Transverse colon (tissue), 3 donors: ENCODE measurements at regions not wholly inside any gene's neighbourhood (a gene's known extent, or its start where the extent isn't known, plus 50 kb on each side); places are given as distances from the start of the nearest gene placed in this dataset.

Experiments
- POLR2A ChIP-seq: fragments of 450-650 bp; IDR thresholded peaks from one replicate; pipeline ENCODE4 v1.6.1; 2016; ENCODE audit warnings: antibody characterized with exemption, mild to moderate bottlenecking, moderate library complexity
- TF ChIP-seq, protein P1 (sequence below), 5 experiments: fragments of 200-600 bp in 3 of 5; fragments of 450-650 bp in 2 of 5; sonication (generic) in 3 of 5; IDR thresholded peaks; 1 replicate in 2 of 5; 2 replicates in 3 of 5; pipeline ENCODE4 v1.5.1; 2016 to 2017; ENCODE audit warnings: antibody characterized with exemption in 5 of 5, inconsistent platforms in 3 of 5, mild to moderate bottlenecking in 2 of 5, moderate library complexity in 1 of 5

DNA sequence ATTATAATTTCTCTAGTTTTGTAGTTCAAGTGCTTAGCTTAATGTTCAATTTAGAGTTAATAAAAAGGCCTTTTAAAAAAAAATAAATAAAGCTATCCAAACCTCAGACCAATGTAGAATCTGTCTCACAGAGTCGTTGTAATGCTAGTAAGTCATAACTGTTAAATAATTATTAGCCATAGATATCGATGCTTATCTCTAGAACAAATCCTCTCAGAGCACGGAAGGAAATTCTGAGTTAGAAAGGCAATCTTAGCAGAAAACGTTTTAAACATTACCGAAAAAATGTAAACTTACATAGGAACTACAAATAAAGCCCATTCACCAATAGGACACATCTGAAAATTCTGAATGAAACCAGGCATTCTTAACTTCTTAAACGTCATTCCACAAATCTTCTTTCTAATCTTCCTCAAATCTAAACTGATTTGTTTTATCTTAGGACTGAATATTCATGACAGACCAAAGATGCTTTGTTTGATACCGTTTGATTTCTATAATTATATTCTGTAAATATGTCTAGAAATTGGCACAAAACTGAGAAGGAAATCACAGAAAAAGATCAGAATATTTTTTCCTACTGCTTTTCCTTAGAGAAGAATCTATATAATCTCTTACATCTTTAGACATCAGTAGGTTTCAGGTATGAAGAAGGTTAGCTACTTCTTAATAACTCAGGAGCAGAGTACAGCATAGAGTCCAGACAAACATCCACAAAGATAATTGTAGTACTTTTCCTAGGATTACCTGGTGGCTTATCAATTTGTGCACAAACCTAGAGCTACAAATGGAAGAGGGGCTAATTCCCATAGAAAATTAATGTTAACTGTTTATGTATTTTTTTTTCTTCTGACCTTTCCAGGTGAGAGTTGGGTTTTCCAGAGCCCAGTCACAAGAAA lies 140.7 kb downstream of the BTC start:
- no peak for TF ChIP-seq POLR2A
- TF ChIP-seq, protein P1, sequence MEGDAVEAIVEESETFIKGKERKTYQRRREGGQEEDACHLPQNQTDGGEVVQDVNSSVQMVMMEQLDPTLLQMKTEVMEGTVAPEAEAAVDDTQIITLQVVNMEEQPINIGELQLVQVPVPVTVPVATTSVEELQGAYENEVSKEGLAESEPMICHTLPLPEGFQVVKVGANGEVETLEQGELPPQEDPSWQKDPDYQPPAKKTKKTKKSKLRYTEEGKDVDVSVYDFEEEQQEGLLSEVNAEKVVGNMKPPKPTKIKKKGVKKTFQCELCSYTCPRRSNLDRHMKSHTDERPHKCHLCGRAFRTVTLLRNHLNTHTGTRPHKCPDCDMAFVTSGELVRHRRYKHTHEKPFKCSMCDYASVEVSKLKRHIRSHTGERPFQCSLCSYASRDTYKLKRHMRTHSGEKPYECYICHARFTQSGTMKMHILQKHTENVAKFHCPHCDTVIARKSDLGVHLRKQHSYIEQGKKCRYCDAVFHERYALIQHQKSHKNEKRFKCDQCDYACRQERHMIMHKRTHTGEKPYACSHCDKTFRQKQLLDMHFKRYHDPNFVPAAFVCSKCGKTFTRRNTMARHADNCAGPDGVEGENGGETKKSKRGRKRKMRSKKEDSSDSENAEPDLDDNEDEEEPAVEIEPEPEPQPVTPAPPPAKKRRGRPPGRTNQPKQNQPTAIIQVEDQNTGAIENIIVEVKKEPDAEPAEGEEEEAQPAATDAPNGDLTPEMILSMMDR (IDR thresholded peaks at IDR 0.05): no peak
